Islet of Langerhans (tissue), 1 donor: ENCODE measurements at regions not wholly inside any gene's neighbourhood (a gene's known extent, or its start where the extent isn't known, plus 50 kb on each side); places are given as distances from the start of the nearest gene placed in this dataset.
"Not testable (repeated sequence)": the region's sequence is repeated elsewhere in the genome, so short reads cannot be mapped to it uniquely, and the experiment has no call there.

ENCODE experiments used
- FAIRE-seq: peaks from one replicate; lab custom pipeline; 2011; peaks lifted over from hg19 to GRCh38; lab: Jason Lieb, UNC

- FAIRE-seq: no peak
Measured at GRCh38 chr1:81201779-81202178, 599.0 kb upstream of the ADGRL2 start.

GRCh38 chr1:81197591-81197990, 603.1 kb upstream of the ADGRL2 start:
- FAIRE-seq: no peak

GRCh38 chr1:81192647-81193642, 607.8 kb upstream of the ADGRL2 start:
- FAIRE-seq: no peak

- FAIRE-seq: no peak
Measured at GRCh38 chr1:81190003-81190402, 610.7 kb upstream of the ADGRL2 start.

- no peak for FAIRE-seq
Measured at GRCh38 chr1:81187635-81188034, 613.1 kb upstream of the ADGRL2 start.

GRCh38 chr1:81186261-81186660, 614.5 kb upstream of the ADGRL2 start:
- no peak for FAIRE-seq

GRCh38 chr1:81183553-81183952, 617.2 kb upstream of the ADGRL2 start:
- FAIRE-seq: no peak

GRCh38 chr1:81183051-81183450, 617.7 kb upstream of the ADGRL2 start:
- FAIRE-seq: no peak

GRCh38 chr1:81179242-81179641, 621.5 kb upstream of the ADGRL2 start:
- no peak for FAIRE-seq

- FAIRE-seq: not testable (repeated sequence)
Measured at GRCh38 chr1:81178431-81179093, 622.2 kb upstream of the ADGRL2 start.

GRCh38 chr1:81174811-81175476, 625.8 kb upstream of the ADGRL2 start:
- FAIRE-seq: no peak

GRCh38 chr1:81174052-81174451, 626.7 kb upstream of the ADGRL2 start:
- FAIRE-seq: no peak

- FAIRE-seq: no peak
Measured at GRCh38 chr1:81172483-81172882, 628.3 kb upstream of the ADGRL2 start.

- no peak for FAIRE-seq
Measured at GRCh38 chr1:81170721-81171120, 630.0 kb upstream of the ADGRL2 start.

- no peak for FAIRE-seq
Measured at GRCh38 chr1:81165963-81166362, 634.8 kb upstream of the ADGRL2 start.

- no peak for FAIRE-seq
Measured at GRCh38 chr1:81160696-81161095, 640.0 kb upstream of the ADGRL2 start.

- no peak for FAIRE-seq
Measured at GRCh38 chr1:81158592-81158991, 642.1 kb upstream of the ADGRL2 start.

GRCh38 chr1:81157686-81158085, 643.0 kb upstream of the ADGRL2 start:
- no peak for FAIRE-seq

GRCh38 chr1:81156887-81157286, 643.8 kb upstream of the ADGRL2 start:
- no peak for FAIRE-seq

- no peak for FAIRE-seq
Measured at GRCh38 chr1:81155131-81155530, 645.6 kb upstream of the ADGRL2 start.

GRCh38 chr1:81151206-81151605, 649.5 kb upstream of the ADGRL2 start:
- FAIRE-seq: no peak

- FAIRE-seq: no peak
Measured at GRCh38 chr1:81149649-81150325, 650.9 kb upstream of the ADGRL2 start.
